Stimulated activated CD8-positive, alpha-beta memory T cell treated with anti-CD3 and anti-CD28 coated beads, Interleukin-4, amount 100 ng/mL, for 24 hours (primary cell): ENCODE measurements at regions not wholly inside any gene's neighbourhood (a gene's known extent, or its start where the extent isn't known, plus 50 kb on each side); places are given as distances from the start of the nearest gene placed in this dataset.
"Not testable (repeated sequence)": the region's sequence is repeated elsewhere in the genome, so short reads cannot be mapped to it uniquely, and the experiment has no call there.

ENCODE experiments used
- DNase-seq: peaks from one replicate; pipeline ENCODE4 v3.0.0-alpha.2; 2020; ENCODE audit warnings: low read depth

DNA sequence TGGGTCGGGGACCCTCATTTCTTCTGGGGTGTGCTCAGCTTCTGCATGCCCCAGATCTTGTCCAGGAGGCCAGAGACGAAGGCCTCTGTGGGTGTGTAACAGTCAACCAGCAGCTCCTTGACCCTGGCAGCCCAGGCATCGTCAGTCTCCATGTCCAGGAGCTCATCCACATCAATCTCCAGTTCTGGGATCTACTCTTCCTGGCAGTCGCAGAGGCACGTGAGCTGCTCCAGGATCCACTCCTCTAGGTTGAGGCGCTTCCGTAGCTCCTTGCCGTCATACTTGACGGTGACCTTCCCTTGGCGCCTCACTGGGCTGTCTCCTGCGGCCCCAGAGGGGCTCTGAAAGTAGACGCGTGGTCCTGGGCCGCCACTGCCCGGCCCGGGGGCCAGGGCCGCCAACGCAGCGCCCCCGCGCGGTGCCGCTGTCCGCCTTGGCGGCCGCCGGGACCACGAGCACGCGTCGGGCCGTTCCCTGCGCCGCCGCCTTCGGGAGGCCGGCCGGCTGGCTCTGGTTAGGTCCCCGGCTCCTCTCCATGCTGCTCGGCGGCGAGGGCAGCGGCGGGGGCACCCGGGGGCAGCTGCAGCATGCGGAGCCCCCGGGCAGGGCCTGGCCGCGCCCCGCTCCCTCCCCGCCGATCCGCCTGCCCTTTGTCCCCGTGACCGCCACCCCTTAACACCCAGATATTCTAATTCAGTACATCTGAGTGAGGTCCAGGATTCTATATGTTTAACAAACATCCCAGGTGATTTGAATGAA is 170.5 kb downstream of the SEPTIN7 start:
- no peak for DNase-seq

DNA sequence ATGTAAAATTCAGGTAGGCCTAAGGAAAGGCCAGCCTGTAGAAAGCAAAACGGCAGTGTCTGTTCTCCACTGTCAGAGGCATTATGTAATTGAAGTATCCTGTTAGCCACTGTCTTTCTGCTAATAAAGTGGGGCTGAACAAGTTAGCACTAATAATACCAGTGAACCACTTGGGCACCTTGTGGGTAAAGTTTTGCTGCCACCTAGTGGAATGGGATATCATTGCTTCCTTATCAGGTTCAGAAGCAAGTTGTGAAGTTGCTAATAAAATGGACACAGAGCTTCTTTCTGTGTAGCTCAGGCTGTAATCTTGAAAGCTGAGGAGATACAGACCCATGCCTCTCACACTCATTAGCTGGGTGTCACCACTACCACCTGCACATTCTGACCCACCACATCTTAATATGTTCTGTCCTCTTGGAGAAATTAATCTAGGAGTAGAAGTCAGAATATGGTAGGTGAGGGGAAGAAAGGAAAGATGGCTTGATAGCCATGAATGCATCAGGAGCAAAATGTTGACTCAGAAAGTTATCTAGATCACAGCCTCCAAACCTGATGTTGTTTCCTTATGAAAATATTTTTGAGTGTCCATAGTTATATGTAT is 175.1 kb downstream of the SEPTIN7 start:
- DNase-seq = no peak

DNA sequence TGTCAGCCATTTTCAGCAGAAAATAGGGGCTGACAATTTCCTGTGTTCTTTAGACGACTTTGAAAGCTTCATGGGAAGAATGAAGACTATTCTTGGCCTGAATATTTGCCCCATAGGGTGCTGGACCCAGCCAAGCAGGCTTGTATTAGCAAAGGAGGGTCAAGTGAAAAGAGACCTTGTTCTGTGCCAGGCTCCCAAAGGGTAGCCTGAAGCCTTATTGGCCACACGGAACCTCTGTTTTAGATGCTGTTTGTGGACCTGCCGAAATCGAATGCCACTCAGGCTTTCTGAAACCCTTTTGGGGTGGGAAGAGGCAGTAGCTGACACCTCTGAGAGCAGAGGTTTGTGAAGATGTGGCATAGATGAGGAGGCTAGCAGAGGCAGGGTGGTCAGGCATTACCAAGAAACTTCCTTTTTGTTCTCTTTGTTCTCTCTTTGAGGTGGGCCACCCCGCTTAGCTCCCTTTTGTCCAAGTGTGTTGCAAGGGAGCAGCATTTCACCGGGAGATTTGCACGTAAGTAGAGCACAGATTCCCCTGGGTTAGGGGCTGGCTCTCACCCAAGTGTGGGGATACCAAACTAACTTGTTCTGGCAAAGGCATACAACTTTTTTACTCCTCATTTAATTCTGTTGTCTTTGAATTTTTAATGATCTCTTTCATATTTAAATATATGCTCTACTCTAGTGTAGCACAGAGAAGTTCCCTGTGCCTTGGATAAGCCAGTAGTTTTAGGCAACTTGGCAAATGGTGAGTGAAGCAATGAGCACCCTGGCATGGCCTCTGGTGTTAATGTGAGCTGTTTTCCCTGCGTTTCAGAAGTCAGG is 174.0 kb upstream of the EEPD1 start:
- not testable (repeated sequence) for DNase-seq

DNA sequence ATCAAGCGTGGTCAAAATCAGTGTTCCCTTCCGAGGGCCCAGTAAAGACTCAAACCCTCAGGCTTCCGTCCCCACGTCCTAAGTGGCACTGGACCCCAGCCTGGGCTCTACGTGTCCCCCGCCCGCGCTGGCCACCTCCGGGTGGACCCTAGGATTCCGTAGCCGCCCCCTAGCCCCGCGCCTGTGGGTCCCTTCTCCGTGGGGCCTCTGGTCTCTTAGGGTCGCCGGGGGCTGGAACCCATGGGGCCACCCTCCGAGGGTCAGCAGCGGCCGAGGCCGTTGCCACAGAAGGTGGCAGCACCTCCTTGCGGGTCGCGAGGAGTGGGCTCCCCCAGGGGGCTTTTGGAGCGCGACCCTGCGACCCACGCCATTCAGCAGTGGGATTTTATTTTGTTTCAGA is 170.5 kb upstream of the EEPD1 start:
- no peak for DNase-seq

DNA sequence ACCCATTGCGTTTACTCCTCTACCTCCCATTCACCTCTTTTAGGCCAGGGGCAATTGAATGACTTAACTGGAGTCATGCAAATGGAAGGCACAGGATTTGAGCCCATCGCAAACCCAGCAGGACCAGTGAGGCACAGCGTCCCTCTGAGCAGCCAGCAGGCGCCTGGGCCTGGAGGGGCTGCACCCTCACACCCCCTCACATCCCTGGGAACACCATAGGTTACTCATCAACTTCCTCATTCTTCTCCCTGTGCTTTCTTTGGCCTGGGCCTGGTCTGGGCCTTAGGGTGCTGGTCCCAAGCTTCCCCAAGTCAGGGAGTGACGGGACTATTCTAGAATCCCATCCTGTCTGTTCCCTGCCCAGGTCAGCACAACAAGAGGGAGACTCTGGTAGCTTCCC is 169.4 kb upstream of the EEPD1 start:
- DNase-seq = no peak

DNA sequence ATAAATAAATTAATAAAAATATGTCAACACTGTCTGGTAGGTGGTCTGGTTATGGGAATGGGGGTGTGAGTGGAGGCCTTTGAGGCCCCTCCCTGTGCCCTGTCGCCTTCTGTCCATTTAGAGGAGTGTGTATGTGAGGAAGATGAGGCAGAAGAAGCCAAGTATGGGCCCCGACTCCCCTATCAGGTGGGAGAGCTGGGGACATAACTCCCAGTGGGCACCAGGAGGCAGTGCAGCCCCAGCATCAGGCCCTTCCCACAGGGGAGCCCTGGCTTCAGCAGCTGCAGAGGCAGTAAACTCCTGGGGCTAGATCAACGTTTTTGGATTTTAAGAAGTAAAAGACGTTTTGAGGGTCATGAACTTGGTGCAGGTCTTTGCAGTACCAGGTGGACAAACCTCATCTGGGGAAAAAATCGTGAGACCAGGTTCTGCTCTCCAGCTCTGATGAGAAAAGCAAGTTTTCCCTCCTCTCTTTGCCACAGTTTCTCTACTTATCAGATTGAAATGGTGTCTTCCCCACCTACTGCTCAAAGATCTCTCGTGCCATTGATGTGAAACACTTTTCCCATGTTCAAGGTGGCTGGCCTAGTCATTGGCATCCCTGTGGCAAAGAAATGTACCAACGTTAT is 167.8 kb upstream of the EEPD1 start:
- DNase-seq = peak; percentile 65

DNA sequence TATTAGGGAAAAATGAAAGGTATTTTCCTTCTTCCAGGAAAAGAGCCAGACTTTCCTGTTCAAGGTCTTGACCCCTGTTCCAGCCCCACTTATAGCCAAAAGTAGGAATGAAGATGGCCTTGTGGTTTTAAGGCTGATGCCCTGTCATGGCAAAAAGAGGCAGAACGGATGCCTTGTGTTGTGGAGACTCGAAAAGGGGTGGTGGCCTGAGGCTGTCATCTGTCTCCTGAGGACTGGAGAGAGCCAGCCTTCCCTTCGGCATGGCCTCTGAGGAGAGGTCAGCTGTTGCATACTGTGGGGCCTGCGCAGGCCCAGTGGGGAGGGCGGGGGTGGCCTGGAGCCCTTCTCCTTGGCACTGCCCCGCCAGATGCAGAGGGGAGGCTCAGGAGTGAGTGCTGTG is 166.0 kb upstream of the EEPD1 start:
- no peak for DNase-seq

DNA sequence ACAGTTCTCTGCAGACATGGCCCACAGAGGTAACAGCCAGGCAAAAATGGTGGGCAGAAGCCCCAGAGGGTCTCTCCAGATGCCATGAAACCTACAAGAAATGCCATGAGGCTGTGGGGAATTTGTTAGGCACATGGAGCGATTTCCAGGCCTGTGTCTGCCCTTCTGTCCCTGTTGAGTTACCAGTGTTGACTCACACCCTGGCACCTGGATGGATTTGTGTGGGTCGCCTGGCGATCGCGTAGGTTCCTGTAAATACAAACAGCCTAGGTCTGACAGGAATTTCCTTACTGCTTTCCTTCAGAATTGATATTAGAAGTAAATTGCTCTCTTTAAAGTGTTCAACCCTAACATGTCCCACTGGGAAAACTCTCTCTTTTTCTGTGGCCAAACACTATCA is 164.9 kb upstream of the EEPD1 start:
- no peak for DNase-seq

DNA sequence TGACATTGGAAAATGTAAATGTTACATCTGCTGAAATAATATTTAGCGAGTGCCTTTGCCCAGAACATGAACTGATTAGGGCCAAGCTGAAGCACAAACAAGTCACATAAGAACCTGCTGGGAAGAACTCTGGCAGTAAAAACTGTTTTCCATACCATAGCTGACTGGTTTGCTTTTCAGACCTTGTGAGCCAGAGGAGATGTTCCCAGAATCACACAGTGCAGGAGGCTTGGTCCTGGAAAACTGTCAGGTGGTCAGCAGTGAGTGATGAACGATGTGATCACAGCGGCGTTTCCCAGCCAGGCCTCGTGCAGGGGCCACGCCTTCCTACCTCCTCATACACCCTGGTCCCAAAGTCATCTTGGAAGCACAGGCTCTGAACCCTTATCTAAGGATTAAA is 164.2 kb upstream of the EEPD1 start:
- no peak for DNase-seq

DNA sequence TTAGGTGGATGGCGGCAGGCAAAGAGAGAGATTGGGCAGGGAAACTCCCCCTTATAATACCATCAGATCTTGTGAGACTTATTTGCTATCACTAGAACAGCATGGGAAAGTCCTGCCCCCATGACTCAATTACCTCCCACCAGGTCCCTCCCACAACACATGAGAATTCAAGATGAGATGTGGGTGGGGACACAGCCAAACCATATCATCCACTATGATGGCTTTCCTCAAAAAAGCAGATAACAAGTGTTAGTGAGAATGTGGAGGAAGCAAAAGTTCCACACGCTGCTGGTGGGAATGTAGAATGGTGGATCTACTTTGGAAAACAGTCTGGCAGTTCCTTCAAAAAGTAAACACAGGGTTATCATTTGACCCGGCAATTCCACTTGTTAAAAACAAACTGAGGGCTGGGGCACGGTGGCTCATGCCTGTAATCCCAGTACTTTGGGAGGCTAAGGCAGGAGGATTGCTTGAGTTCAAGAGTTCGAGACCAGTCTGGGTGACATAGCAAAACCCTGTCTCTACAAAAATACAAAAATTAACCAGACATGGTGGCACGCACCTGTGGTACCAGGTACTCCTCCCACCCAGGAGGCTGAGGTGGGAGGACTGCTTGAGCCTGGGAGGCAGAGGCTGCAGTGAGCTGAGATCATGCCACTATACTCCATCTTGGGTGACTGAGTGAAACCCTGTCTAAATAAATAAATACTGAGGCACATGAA is 161.4 kb upstream of the EEPD1 start:
- DNase-seq = no peak

DNA sequence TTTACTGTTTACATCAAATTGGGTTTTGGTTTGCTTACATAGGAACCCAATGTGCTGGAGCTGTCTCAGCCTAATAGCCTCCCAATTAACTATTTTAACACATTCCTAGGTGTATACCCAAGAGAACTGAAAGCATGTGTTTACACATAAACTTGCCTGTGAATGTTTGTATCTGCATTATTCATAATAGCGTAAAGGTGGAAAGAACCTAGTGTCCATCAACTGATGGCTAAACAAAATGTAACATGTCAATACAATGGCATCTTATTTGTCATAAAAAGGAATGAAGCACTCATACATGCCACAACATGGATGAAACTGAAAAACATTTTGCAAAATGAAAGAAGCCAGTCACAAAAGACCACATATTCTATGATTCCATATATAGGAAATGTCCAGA is 160.6 kb upstream of the EEPD1 start:
- no peak for DNase-seq

DNA sequence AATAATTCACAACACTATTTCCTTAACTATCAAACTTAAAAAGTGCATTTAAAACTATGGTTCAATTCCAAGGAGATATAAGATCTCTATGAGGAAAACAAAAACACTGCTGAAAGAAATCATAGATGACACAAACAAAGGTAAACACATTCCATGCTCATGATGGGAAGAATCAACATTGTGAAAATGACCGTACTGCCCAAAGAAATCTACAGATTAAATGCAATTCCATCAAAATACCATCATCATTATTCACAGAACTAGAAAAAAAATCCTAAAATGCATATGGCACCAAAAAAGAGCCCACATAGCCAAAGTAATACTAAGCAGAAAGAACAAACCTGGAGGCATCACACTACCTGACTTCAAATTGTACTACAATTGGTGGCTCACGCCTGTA is 159.9 kb upstream of the EEPD1 start:
- DNase-seq = no peak

DNA sequence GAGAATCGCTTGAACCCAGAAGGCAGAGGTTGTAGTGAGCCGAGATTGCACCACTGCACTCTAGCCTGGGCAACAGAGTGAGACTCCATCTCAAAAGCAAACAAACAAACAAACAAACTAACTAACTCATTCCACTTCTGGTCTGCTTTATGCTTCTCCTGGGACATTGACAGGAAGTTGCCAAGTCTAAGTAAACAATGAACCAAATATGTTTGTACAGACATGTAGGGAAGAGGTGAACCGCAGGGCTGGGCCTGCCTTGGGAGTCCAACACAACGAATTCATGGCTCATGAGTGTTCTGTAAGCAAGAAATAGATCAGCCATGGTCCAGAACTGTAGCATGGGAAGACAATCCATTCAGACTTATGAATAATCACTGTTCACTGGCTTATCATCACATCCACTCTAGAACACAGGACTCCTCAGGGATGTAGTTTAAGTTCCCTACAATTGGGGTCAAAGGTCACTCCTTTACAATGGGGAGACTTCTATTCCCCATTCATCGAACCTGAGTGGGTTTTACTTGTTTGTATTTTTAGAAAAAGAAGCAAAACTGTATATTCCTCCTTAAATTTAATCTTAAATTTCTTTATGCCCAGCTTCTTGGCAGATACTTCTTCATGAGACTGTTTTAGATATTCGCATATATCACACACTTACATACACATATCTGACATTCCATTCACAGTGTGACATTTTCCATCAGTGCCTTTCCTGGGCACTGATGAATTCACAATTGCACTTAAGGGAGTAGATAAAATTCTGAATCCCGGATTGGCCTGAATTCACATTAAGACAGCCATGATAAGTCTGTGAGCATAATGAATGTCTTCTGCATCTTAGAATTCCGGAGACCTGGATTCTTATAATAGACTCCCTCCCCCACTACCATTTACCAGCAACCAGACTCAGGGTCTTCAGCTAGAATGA is 159.1 kb upstream of the EEPD1 start:
- DNase-seq = no peak

DNA sequence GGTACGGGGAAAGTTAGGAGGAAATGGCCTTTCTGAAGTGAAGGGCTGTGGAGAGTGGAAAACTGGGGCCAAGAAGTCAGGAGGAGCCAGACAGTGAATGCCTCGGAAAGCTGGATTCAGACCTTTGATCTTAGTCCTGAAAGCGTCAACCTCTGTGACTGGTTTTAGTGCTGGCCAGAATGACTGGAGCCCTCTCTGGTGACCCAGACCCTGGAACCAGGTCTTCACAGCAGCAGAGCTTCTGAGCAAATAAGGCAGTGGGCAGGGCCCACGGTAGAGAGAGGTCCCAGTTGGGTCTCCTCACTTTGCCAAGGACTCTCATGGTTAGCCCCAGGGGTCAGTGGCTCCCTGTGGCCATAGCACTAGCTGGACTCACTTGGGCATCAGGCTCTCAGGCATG is 157.7 kb upstream of the EEPD1 start:
- DNase-seq = no peak

DNA sequence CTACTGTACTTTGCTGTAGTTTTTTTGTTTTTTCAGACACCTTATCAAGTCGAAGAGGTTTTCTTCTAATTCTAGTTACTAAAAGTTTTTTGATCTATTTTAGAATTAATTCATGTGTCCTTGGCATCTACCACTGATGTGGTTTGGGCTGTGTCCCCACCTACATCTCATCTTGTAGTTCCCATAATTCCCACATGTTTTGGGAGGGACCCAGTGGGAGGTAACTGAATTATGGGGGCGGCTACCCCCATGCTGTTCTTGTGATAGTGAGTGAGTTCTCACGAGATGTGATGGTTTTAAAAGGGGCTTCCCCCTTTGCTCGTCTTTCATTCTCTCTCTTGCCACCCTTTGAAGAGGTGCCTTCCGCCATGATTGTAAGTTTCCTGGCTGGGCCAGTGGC is 154.6 kb upstream of the EEPD1 start:
- no peak for DNase-seq

DNA sequence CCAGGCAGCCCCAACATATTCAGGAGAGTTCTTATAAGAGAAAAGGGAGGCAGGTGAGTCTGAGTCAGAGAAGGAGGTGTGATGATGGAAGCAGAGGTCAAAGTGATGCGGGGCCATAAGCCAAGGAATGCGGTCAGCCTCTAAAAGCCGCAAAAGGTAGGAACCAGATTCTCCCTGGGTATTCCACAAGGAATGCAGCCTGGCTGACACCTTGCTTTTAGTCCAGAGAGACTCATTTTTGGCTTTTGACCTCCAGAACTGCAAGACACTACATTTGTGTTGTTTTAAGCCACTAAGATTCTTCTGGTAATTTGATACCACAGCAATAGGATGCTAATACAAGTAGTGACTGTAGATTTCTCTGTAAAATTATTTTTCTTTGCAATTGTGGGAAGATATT is 151.5 kb upstream of the EEPD1 start:
- no peak for DNase-seq

DNA sequence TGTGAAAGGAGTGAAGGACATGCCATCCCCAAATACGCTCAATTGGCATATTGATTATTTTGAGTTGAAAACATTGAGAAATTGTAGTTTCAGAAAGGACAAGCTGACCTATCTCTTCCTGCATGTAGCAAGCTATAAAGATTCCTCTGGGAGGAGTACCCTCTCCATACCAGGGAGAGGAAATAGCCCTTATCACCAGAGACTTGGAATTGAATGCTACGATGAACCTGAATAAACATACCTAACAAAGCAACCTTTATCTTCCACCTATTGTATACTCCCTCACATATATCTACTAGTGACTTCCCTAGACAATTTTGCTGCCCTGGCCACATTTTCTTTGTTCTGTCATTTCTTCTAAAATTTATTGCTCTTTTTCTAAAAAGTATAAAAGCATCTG is 150.2 kb upstream of the EEPD1 start:
- DNase-seq = no peak

DNA sequence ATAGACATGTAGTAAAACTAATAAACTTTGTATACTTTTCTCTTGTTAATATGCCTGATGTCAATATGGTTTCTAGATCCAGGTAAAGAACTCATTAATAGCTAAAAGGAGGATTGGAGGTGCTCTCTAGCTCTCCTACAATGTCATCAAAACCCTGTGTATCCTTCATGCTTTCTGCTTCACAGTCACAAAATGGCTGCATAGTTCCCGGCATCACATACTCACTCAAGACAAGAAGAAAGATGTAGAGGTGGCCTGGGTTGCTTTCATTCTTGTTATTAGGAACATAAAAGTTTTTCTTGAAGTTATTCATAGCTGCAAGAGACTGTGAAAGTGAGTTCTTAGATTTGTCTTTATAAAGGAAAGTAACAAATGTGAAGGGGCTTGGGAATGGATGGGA is 149.7 kb upstream of the EEPD1 start:
- no peak for DNase-seq

DNA sequence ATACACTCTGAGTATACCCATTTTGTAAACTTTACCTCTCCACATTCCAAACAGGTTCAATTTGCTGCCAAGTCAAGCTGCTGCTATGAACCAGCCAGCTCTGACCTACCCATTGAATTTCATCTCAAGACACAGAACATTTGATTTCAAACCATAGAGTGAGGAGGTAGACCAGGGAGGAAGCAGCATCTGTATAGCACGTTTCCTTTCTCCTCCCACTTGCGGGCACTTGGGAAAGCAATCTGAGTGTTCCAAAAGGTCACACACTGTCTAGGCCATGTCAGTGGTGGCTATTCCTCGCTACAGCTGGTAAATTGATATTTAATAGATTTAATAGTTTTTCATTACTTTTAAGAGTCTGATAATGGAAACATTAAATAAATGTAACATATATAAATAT is 147.8 kb upstream of the EEPD1 start:
- DNase-seq = no peak

DNA sequence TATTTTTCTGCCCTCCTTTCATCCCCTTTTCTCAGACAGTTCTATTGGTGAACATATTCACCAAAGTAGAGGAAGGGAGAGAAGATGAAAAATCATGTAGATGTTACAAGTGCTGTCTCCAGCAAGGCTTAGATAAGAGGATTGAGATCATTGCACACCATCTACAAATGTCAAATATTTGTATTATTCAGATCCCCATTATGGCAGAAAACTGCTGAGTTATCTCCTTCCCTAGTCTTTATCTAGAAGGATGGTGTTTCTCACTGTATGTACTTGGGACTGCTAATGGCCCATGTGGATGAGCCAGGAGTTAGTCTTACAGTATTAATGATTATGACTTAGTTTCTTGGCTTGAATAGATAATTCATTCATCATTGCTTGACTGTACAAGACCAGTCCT is 147.2 kb upstream of the EEPD1 start:
- no peak for DNase-seq

DNA sequence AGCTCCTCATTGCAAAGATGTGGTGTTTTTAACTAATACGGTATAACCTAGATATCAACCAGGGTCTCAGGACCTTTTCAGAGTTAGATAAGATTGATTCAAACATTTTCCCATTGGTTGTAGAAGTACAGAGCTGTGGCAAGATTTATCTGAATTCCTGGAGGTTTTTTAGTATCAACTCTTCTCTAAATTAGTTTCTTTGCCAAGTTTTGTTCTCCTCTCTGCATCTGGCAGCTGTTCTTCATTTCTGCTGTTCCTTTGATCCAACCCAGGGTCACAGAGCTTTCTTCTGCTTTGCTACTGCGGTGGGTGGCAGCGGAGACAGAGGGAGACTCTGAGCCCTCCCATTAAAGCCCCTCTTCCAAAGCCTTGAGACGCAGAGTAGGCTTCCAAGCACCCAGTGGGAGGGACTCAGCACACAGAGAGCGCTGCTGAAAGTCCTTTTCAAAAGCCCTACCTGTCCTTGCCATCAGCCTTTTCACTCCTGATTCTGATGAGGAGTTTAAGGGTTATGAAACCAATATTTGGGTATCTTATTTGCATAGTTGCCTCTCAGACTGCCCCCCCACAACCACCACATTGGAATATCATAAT is 146.3 kb upstream of the EEPD1 start:
- no peak for DNase-seq
